NB4 (cell line): ENCODE measurements at regions not wholly inside any gene's neighbourhood (a gene's known extent, or its start where the extent isn't known, plus 50 kb on each side); places are given as distances from the start of the nearest gene placed in this dataset.

Experiments used
- MYC ChIP-seq: IDR thresholded peaks from 2 replicates; pipeline ENCODE4 v1.6.1; 2011; ENCODE audit warnings: low read depth, low read length
- POLR2A ChIP-seq: IDR thresholded peaks from 2 replicates; pipeline ENCODE4 v1.6.1; 2011; ENCODE audit warnings: mild to moderate bottlenecking; ENCODE audit not compliant: insufficient read length; ENCODE audit errors: extremely low read depth
- TF ChIP-seq, protein P1 (sequence below): IDR thresholded peaks from 2 replicates; pipeline ENCODE4 v1.6.1; 2011; ENCODE audit warnings: low read depth, low read length
- TF ChIP-seq, protein P2 (sequence below): IDR thresholded peaks from one replicate; pipeline ENCODE4 v1.5.1; 2012; ENCODE audit warnings: low read depth, low read length

DNA sequence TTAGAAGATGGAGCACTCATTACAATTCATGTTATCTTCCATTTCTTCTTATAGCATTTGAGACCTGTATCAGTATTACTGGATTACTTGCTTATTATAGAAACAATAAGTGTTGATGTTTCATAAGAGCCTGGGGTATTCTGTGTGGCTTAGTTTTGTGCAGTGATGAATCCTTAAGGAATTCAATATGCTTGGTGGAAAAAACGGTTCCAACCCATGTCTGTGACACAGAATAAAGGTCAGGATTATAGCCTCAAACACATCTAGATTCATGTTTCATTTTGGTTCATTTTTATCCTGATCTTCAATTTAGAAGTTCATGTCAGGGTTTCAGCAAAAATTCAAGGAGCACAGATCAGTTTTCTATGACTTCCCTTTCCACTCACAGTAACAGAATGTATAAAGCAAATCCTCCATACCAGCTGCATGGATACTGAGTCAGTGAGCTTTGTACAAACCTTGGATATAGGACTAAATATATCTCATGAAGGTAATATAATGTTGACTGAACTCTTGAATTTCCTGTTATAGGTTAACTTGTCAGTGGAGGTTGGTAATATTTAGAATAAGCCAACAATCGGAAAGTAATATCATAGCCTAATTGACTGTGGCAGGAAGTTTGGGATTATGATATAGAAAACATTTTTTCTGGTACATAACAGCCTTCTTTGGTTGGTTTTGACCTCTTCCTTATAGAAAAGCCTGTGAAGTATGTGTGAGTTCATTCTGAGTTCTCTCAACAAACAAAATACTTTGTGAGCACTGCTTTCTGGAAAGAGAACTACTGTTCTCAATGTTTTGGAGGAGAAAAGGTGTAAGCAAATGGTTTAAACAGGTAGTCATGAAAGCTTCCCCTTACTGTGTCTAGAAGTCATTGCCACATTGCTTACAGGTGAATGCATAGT is 218.2 kb upstream of the TPM1 start:
- TF ChIP-seq, protein P1, sequence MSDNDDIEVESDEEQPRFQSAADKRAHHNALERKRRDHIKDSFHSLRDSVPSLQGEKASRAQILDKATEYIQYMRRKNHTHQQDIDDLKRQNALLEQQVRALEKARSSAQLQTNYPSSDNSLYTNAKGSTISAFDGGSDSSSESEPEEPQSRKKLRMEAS: no peak
- TF ChIP-seq, protein P2, sequence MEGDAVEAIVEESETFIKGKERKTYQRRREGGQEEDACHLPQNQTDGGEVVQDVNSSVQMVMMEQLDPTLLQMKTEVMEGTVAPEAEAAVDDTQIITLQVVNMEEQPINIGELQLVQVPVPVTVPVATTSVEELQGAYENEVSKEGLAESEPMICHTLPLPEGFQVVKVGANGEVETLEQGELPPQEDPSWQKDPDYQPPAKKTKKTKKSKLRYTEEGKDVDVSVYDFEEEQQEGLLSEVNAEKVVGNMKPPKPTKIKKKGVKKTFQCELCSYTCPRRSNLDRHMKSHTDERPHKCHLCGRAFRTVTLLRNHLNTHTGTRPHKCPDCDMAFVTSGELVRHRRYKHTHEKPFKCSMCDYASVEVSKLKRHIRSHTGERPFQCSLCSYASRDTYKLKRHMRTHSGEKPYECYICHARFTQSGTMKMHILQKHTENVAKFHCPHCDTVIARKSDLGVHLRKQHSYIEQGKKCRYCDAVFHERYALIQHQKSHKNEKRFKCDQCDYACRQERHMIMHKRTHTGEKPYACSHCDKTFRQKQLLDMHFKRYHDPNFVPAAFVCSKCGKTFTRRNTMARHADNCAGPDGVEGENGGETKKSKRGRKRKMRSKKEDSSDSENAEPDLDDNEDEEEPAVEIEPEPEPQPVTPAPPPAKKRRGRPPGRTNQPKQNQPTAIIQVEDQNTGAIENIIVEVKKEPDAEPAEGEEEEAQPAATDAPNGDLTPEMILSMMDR: no peak
- no peak for TF ChIP-seq POLR2A
- no peak for TF ChIP-seq MYC
